HG03460 (cell line): ENCODE measurements at regions not wholly inside any gene's neighbourhood (a gene's known extent, or its start where the extent isn't known, plus 50 kb on each side); places are given as distances from the start of the nearest gene placed in this dataset.

Experiments used
- ATAC-seq: cut with Tn5 transposase; IDR thresholded peaks from one replicate; pipeline ENCODE4 v1.9.1; 2021; ENCODE audit not compliant: unreplicated experiment

GRCh38 chr2:128490321-128490720, 171.7 kb upstream of the HS6ST1 start:
- no peak for ATAC-seq

- ATAC-seq, result no peak
Measured at GRCh38 chr2:128490881-128491691, 172.4 kb upstream of the HS6ST1 start.

GRCh38 chr2:128491692-128492244, 173.1 kb upstream of the HS6ST1 start:
- no peak for ATAC-seq

GRCh38 chr2:128492966-128493811, 174.5 kb upstream of the HS6ST1 start:
- ATAC-seq, result no peak

GRCh38 chr2:128493880-128494279, 175.2 kb upstream of the HS6ST1 start:
- no peak for ATAC-seq

GRCh38 chr2:128494307-128494639, 175.6 kb upstream of the HS6ST1 start:
- ATAC-seq, result no peak

- no peak for ATAC-seq
Measured at GRCh38 chr2:128494640-128495321, 176.1 kb upstream of the HS6ST1 start.

- ATAC-seq, result no peak
Measured at GRCh38 chr2:128495996-128496547, 177.4 kb upstream of the HS6ST1 start.

- ATAC-seq, result no peak
Measured at GRCh38 chr2:128496700-128497099, 178.0 kb upstream of the HS6ST1 start.

- no peak for ATAC-seq
Measured at GRCh38 chr2:128497461-128497860, 178.8 kb upstream of the HS6ST1 start.

- ATAC-seq, result no peak
Measured at GRCh38 chr2:128498086-128498485, 179.4 kb upstream of the HS6ST1 start.

GRCh38 chr2:128498589-128498988, 179.9 kb upstream of the HS6ST1 start:
- no peak for ATAC-seq

GRCh38 chr2:128499367-128500137, 180.9 kb upstream of the HS6ST1 start:
- ATAC-seq, result no peak

GRCh38 chr2:128500138-128500800, 181.6 kb upstream of the HS6ST1 start:
- no peak for ATAC-seq

- ATAC-seq, result no peak
Measured at GRCh38 chr2:128501006-128501690, 182.5 kb upstream of the HS6ST1 start.

GRCh38 chr2:128501700-128502099, 183.0 kb upstream of the HS6ST1 start:
- no peak for ATAC-seq

- ATAC-seq, result no peak
Measured at GRCh38 chr2:128502200-128502599, 183.5 kb upstream of the HS6ST1 start.

- ATAC-seq, result no peak
Measured at GRCh38 chr2:128502638-128503246, 184.1 kb upstream of the HS6ST1 start.
